ENCODE measurements at regions not wholly inside any gene's neighbourhood (a gene's known extent, or its start where the extent isn't known, plus 50 kb on each side); places are given as distances from the start of the nearest gene placed in this dataset.
A peak's percentile ranks its signal among the peaks of the same experiment; 100 is the strongest.

DNA sequence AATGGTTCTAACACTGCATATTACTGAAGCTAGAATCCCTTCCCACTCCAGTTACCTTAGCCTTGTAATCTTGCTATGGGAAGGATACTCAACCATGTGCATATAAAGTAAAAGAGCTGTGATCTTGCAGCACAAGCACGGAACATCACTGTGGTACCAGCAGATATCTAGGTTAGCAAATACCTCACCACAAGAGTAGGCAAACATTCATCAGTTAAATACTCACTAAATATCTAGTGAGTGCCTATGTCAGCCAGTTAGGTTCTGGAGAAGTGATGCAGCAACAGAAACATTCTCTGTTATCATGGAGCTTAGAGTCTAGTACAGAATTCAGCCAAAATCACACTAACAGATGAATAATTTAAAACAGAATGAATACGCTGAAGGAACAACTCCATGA lies 349.6 kb upstream of the UBE2E3 start:
- no peak overlapping the region for H3K4me3 Mint-ChIP-seq (ENCODE audit: unreplicated experiment)
- no TSS peak for BruUV-seq (replicated peaks)
- TF ChIP-seq, protein P1, sequence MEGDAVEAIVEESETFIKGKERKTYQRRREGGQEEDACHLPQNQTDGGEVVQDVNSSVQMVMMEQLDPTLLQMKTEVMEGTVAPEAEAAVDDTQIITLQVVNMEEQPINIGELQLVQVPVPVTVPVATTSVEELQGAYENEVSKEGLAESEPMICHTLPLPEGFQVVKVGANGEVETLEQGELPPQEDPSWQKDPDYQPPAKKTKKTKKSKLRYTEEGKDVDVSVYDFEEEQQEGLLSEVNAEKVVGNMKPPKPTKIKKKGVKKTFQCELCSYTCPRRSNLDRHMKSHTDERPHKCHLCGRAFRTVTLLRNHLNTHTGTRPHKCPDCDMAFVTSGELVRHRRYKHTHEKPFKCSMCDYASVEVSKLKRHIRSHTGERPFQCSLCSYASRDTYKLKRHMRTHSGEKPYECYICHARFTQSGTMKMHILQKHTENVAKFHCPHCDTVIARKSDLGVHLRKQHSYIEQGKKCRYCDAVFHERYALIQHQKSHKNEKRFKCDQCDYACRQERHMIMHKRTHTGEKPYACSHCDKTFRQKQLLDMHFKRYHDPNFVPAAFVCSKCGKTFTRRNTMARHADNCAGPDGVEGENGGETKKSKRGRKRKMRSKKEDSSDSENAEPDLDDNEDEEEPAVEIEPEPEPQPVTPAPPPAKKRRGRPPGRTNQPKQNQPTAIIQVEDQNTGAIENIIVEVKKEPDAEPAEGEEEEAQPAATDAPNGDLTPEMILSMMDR (IDR thresholded peaks at IDR 0.05; ENCODE audit: unreplicated experiment), result no peak
- no peaks in the 10 kb centered on the region for H3K27me3 Mint-ChIP-seq (ENCODE audit: insufficient read depth, unreplicated experiment)
- ChIA-PET POLR2A (interaction anchor here (0.8 kb wide), 1 partner anchor 26 kb away, joined by 3 read pairs; no protein-coding TSS in a partner anchor), CTCF (no interaction called here)
- peaks cover 9% of the 10 kb centered on the region for H3K4me1 Mint-ChIP-seq (ENCODE audit: insufficient read depth, unreplicated experiment)
- H3K27ac Mint-ChIP-seq (ENCODE audit: low read depth, unreplicated experiment), result no peak overlapping the region
- no peak for DNase-seq (ENCODE audit: unreplicated experiment)
- H3K36me3 Mint-ChIP-seq (ENCODE audit: insufficient read depth, unreplicated experiment), result no peaks in the 10 kb centered on the region
- intact Hi-C loops (cut with micrococcal nuclease), result no loop called here
- H3K9me3 Mint-ChIP-seq (ENCODE audit: unreplicated experiment), result no peaks in the 10 kb centered on the region

GRCh38 chr2:180625006-180625844 lies 355.2 kb upstream of the UBE2E3 start:
- H3K36me3 Mint-ChIP-seq (ENCODE audit: insufficient read depth, unreplicated experiment), result no peaks in the 10 kb centered on the region
- ChIA-PET POLR2A (interaction anchor here (0.7 kb wide), 2 partner anchors 98 to 639 kb away, joined by 3 read pairs; no protein-coding TSS in a partner anchor), CTCF (interaction anchor here (0.6 kb wide), 1 partner anchor 30 kb away, joined by 3 read pairs; no protein-coding TSS in a partner anchor)
- H3K4me3 Mint-ChIP-seq (ENCODE audit: unreplicated experiment), result no peak overlapping the region
- BruUV-seq (replicated peaks), result no TSS peak
- intact Hi-C loops (cut with micrococcal nuclease), result loop anchor here (10.0 kb wide), 1 partner anchor 50 kb away; no protein-coding TSS in a partner anchor
- H3K27me3 Mint-ChIP-seq (ENCODE audit: insufficient read depth, unreplicated experiment), result no peaks in the 10 kb centered on the region
- H3K9me3 Mint-ChIP-seq (ENCODE audit: unreplicated experiment), result no peaks in the 10 kb centered on the region
- peak; percentile 61 for DNase-seq (ENCODE audit: unreplicated experiment)
- TF ChIP-seq, protein P1 (IDR thresholded peaks at IDR 0.05; ENCODE audit: unreplicated experiment), result no peak
- peaks cover 16% of the 10 kb centered on the region for H3K4me1 Mint-ChIP-seq (ENCODE audit: insufficient read depth, unreplicated experiment)
- H3K27ac Mint-ChIP-seq (ENCODE audit: low read depth, unreplicated experiment), result no peak overlapping the region

- no peak overlapping the region for H3K27ac Mint-ChIP-seq (ENCODE audit: low read depth, unreplicated experiment)
- CTCF ChIA-PET, result no interaction called here
- POLR2A ChIA-PET, result interaction anchor here (0.7 kb wide), 1 partner anchor 936 kb away, joined by 4 read pairs; no protein-coding TSS in a partner anchor
- BruUV-seq (replicated peaks), result no TSS peak
- no peak overlapping the region for H3K4me3 Mint-ChIP-seq (ENCODE audit: unreplicated experiment)
- H3K4me1 Mint-ChIP-seq (ENCODE audit: insufficient read depth, unreplicated experiment), result peaks cover 16% of the 10 kb centered on the region
- TF ChIP-seq, protein P1 (IDR thresholded peaks at IDR 0.05; ENCODE audit: unreplicated experiment), result no peak
- H3K27me3 Mint-ChIP-seq (ENCODE audit: insufficient read depth, unreplicated experiment), result no peaks in the 10 kb centered on the region
- DNase-seq (ENCODE audit: unreplicated experiment), result peak; percentile 69
- intact Hi-C loops (cut with micrococcal nuclease), result loop anchor here (10.0 kb wide), 1 partner anchor 47 kb away; no protein-coding TSS in a partner anchor
- no peaks in the 10 kb centered on the region for H3K9me3 Mint-ChIP-seq (ENCODE audit: unreplicated experiment)
- no peaks in the 10 kb centered on the region for H3K36me3 Mint-ChIP-seq (ENCODE audit: insufficient read depth, unreplicated experiment)
Measured at GRCh38 chr2:180621941-180622918, 358.2 kb upstream of the UBE2E3 start.

- H3K27ac Mint-ChIP-seq (ENCODE audit: low read depth, unreplicated experiment), result no peak overlapping the region
- ChIA-PET POLR2A (no interaction called here), CTCF (no interaction called here)
- no peak overlapping the region for H3K4me3 Mint-ChIP-seq (ENCODE audit: unreplicated experiment)
- no peak for DNase-seq (ENCODE audit: unreplicated experiment)
- peaks cover 16% of the 10 kb centered on the region for H3K4me1 Mint-ChIP-seq (ENCODE audit: insufficient read depth, unreplicated experiment)
- no TSS peak for BruUV-seq (replicated peaks)
- intact Hi-C loops (cut with micrococcal nuclease), result loop anchor here (10.0 kb wide), 1 partner anchor 47 kb away; no protein-coding TSS in a partner anchor
- no peaks in the 10 kb centered on the region for H3K9me3 Mint-ChIP-seq (ENCODE audit: unreplicated experiment)
- no peaks in the 10 kb centered on the region for H3K36me3 Mint-ChIP-seq (ENCODE audit: insufficient read depth, unreplicated experiment)
- no peaks in the 10 kb centered on the region for H3K27me3 Mint-ChIP-seq (ENCODE audit: insufficient read depth, unreplicated experiment)
- TF ChIP-seq, protein P1 (IDR thresholded peaks at IDR 0.05; ENCODE audit: unreplicated experiment), result no peak
Measured at GRCh38 chr2:180621366-180621765, 359.0 kb upstream of the UBE2E3 start.
